Esophagus muscularis mucosa (tissue), 4 donors: ENCODE measurements at regions not wholly inside any gene's neighbourhood (a gene's known extent, or its start where the extent isn't known, plus 50 kb on each side); places are given as distances from the start of the nearest gene placed in this dataset.

ENCODE experiments used
- DNase-seq: peaks from one replicate; pipeline ENCODE4 v3.0.0-alpha.2; 2017; ENCODE audit errors: extremely low spot score
- H3K27ac ChIP-seq, 4 donors: fragments of 200-600 bp; sonication (generic); replicated peaks in 1 of 4; 1 replicate in 3 of 4; 2 replicates in 1 of 4; pipeline ENCODE4 v1.5.1; 2016 to 2019; ENCODE audit warnings: mild to moderate bottlenecking in 1 of 4
- H3K27me3 ChIP-seq, 4 donors: fragments of 200-600 bp; sonication (generic); one replicate each; pipeline versions ENCODE4 v1.5.1 to v1.6.0; 2016 to 2019
- H3K36me3 ChIP-seq, 4 donors: fragments of 200-600 bp; sonication (generic); one replicate each; pipeline ENCODE4 v1.5.1; 2016 to 2019
- H3K4me1 ChIP-seq, 4 donors: fragments of 200-600 bp; sonication (generic); one replicate each; pipeline ENCODE4 v1.5.1; 2016 to 2019
- H3K4me3 ChIP-seq, 4 donors: fragments of 200-600 bp; sonication (generic); 1 replicate in 2 of 4; 2 replicates in 2 of 4; pipeline ENCODE4 v1.5.1; 2016 to 2019; ENCODE audit warnings: mild to moderate bottlenecking in 4 of 4, moderate library complexity in 1 of 4
- H3K9me3 ChIP-seq, 4 donors: fragments of 200-600 bp; sonication (generic); 1 replicate in 3 of 4; 2 replicates in 1 of 4; pipeline ENCODE4 v1.5.1; 2016 to 2019
- EP300 ChIP-seq: sonication (generic); formaldehyde crosslinking; IDR thresholded peaks from one replicate; pipeline ENCODE4 v1.6.1; 2017; ENCODE audit warnings: antibody characterized with exemption
- POLR2A ChIP-seq: fragments of 450-650 bp; IDR thresholded peaks from one replicate; pipeline ENCODE4 v1.6.1; 2017; ENCODE audit warnings: antibody characterized with exemption, moderate library complexity, mild to moderate bottlenecking, low read depth
- POLR2AphosphoS5 ChIP-seq, 2 donors: sonication (generic); formaldehyde crosslinking; IDR thresholded peaks; one replicate each; pipeline ENCODE4 v1.6.1; 2017; ENCODE audit warnings: antibody characterized with exemption in 2 of 2
- WGBS: methylation state at CpG from one replicate; pipeline ENCODE4 v1.1.5; 2018; 5-methylcytosine and 5-hydroxymethylcytosine counted together
- intact Hi-C: fragments of 100-400 bp; cut with DNase I; formaldehyde crosslinking; loops from one replicate; pipeline ENCODE4 v1.15.1; 2023
- TF ChIP-seq, protein P1 (sequence below), 3 experiments: fragments of 200-600 bp in 2 of 3; fragments of 450-650 bp in 1 of 3; sonication (generic) in 2 of 3; IDR thresholded peaks; one replicate each; pipeline ENCODE4 v1.5.1; 2017 to 2019; ENCODE audit warnings: antibody characterized with exemption in 3 of 3, mild to moderate bottlenecking in 2 of 3, moderate library complexity in 1 of 3

DNA sequence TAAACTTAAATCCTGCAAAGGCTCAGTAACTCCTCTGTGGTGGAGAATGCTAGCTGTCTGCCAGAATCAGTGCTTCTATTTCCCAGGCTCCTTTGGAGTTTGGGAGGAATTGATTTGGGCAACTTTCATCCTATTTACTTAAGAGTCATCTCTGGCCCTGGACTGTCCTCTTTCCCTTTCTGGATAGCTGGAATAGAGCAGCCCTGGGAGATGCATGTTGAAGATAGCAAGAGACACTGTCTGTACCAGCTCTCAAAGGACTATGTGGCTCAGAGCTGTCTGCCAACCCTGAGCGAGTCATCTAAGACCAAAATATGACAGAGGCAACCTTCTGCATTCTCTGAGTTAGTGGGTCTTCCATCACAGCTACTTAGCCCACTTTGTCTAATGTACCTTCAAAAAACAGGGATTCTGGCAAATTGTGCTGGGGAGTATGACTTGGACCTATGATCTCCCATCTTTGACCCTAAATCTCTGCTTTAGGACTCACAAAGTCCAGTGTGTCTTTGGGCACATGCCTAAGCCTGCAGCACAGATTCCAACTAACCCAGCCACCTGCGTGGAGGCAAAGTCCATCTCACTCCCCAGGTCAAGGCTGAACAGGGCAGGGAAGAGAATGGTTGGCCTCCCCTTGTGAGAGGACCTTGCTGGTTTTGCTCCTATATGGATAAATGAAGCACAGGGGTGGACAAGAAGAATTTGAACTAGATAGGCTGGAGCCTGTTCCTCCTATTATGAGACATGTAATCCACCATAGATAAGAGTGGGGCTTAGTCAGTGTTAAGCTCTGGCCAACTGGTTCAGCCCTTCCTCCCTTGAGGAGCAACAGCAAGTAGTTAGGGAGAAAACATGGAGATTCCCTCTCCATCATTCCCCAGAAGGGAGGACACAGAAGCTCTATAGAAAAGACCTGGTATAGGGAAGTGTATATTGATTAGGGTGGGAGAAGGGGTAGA lies 99.1 kb upstream of the PELI1 start:
- intact Hi-C loops: no loop called here
- no peaks in the 10 kb centered on the region for H3K9me3 ChIP-seq
- TF ChIP-seq POLR2AphosphoS5 (IDR thresholded peaks at IDR 0.05): no peak
- H3K4me3 ChIP-seq: no peak overlapping the region
- H3K4me1 ChIP-seq: peaks cover 0 to 11% (median 2%) of the 10 kb centered on the region in 4 donors
- WGBS: 100% methylated on average over 2 of the region's 2 CpGs
- H3K36me3 ChIP-seq: no peaks in the 10 kb centered on the region
- no peak overlapping the region for H3K27ac ChIP-seq
- DNase-seq: no peak
- H3K27me3 ChIP-seq: no peaks in the 10 kb centered on the region

DNA sequence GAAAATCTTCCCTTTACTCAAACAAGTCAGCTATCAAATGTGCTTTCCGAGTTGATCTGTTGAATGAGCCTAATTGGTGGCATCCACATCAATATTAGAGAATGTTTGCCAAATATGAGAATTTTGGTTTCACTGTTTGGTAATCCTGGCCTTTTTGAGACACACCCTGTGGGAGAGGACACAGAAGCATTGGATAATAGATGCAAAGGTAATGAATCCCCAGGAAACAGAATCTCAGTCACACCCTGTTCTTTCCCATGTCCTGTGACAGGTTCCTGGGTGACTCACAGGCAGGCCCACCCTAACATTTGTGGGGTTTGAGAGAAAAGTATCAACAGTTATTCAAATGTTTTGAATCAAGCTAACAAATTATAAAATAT lies 99.8 kb upstream of the PELI1 start:
- 91% methylated on average over 1 of the region's 1 CpG for WGBS

DNA sequence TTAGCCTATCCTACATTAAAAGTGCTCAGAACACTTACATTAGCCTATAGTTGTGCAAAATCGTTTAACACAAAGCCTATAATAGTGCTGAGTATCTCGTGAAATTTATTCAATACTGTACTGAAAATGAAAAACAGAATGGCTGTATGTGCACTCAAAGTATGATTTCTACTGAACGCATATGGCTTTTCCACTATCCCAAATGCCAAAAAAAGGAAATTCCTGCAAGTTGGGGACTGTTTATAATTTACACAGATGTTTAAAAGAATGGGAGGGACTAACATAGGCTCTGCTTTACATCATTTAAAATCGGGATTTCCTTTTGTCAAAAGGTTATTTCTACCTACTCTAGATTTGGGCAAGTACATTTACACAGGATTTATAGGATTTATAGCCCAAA lies 101.4 kb upstream of the PELI1 start:
- DNase-seq: no peak
- TF ChIP-seq POLR2AphosphoS5 (IDR thresholded peaks at IDR 0.05) (no peak), EP300 (no peak), POLR2A (no peak)
- TF ChIP-seq, protein P1, sequence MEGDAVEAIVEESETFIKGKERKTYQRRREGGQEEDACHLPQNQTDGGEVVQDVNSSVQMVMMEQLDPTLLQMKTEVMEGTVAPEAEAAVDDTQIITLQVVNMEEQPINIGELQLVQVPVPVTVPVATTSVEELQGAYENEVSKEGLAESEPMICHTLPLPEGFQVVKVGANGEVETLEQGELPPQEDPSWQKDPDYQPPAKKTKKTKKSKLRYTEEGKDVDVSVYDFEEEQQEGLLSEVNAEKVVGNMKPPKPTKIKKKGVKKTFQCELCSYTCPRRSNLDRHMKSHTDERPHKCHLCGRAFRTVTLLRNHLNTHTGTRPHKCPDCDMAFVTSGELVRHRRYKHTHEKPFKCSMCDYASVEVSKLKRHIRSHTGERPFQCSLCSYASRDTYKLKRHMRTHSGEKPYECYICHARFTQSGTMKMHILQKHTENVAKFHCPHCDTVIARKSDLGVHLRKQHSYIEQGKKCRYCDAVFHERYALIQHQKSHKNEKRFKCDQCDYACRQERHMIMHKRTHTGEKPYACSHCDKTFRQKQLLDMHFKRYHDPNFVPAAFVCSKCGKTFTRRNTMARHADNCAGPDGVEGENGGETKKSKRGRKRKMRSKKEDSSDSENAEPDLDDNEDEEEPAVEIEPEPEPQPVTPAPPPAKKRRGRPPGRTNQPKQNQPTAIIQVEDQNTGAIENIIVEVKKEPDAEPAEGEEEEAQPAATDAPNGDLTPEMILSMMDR (IDR thresholded peaks at IDR 0.05): no peak
- WGBS: 71% methylated on average over 4 of the region's 4 CpGs
- intact Hi-C loops: no loop called here
- H3K4me3 ChIP-seq: no peak overlapping the region
- H3K36me3 ChIP-seq: no peaks in the 10 kb centered on the region
- H3K9me3 ChIP-seq: no peaks in the 10 kb centered on the region
- H3K4me1 ChIP-seq: peaks cover 0 to 11% (median 2%) of the 10 kb centered on the region in 4 donors
- H3K27ac ChIP-seq: no peak overlapping the region
- H3K27me3 ChIP-seq: no peaks in the 10 kb centered on the region

More for the DNA sequence above, 99.8 kb upstream of the PELI1 start:
- Histone ChIP-seq H3K9me3 (no peaks in the 10 kb centered on the region), H3K27me3 (no peaks in the 10 kb centered on the region), H3K36me3 (no peaks in the 10 kb centered on the region), H3K27ac (no peak overlapping the region), H3K4me1 (peaks cover 0 to 11% (median 2%) of the 10 kb centered on the region in 4 donors), H3K4me3 (no peak overlapping the region)
- DNase-seq: no peak
- intact Hi-C loops: no loop called here
- no peak for TF ChIP-seq EP300
- TF ChIP-seq, protein P1 (IDR thresholded peaks at IDR 0.05): no peak
- TF ChIP-seq POLR2A: no peak
- TF ChIP-seq POLR2AphosphoS5 (IDR thresholded peaks at IDR 0.05): no peak

DNA sequence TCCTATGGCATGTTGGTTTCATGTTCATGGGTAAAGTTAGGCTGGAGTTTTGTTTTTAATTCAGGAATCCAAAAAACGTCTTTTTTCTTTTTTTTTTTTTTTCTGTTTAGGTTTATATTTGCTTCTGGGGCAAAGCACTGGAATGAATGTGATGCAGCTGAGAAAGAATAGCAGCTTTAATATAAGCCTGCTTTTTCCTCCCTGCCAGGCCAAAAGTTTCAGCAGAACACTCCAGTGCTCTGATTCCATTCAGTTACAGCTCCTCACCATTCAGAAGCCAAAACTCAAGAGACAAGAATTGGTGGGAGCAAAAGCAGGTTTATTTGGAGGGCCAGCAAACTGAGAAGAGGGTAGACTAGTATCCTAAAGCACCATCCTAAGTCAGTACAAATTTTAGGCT lies 102.7 kb upstream of the PELI1 start:
- 35% methylated on average over 1 of the region's 1 CpG for WGBS
- Histone ChIP-seq H3K9me3 (no peaks in the 10 kb centered on the region), H3K4me3 (no peak overlapping the region), H3K27ac (no peak overlapping the region), H3K36me3 (no peaks in the 10 kb centered on the region), H3K4me1 (peaks cover 0 to 11% (median 2%) of the 10 kb centered on the region in 4 donors), H3K27me3 (no peaks in the 10 kb centered on the region)
- intact Hi-C loops: no loop called here
- no peak for DNase-seq
- TF ChIP-seq POLR2A: no peak

DNA sequence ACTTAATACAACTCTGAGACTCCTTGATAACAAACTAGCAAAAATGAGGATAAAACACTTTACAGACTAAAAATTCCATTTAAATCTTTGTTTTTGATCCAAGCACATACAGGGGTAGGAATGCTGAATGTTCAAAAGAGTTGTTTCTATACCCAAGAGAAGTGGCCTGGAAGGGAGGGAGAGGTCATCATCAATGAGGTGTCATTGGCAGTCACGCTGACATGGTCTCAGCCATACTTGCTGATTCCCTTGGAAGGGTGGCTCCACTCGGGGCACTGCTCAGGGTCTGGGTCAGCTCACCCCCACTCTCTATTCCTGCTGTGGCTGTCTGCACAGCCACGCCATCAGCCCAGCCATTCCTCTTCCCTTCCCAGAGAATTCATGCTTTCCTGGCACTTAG lies 105.2 kb upstream of the PELI1 start:
- TF ChIP-seq POLR2A (no peak), EP300 (no peak), POLR2AphosphoS5 (IDR thresholded peaks at IDR 0.05) (no peak)
- TF ChIP-seq, protein P1 (IDR thresholded peaks at IDR 0.05): no peak
- H3K4me1 ChIP-seq: peaks cover 0 to 11% (median 2%) of the 10 kb centered on the region in 4 donors
- H3K4me3 ChIP-seq: no peak overlapping the region
- no peaks in the 10 kb centered on the region for H3K36me3 ChIP-seq
- intact Hi-C loops: no loop called here
- no peaks in the 10 kb centered on the region for H3K9me3 ChIP-seq
- H3K27me3 ChIP-seq: no peaks in the 10 kb centered on the region
- 100% methylated on average over 3 of the region's 3 CpGs for WGBS
- no peak for DNase-seq
- no peak overlapping the region for H3K27ac ChIP-seq
